OCI-LY3 (cell line): ENCODE measurements at regions not wholly inside any gene's neighbourhood (a gene's known extent, or its start where the extent isn't known, plus 50 kb on each side); places are given as distances from the start of the nearest gene placed in this dataset.

ENCODE experiments used
- CTCF ChIP-seq: fragments of 200-600, 300-600 bp; sonication (generic); IDR thresholded peaks from 2 replicates; pipeline ENCODE4 v1.5.1; 2014; ENCODE audit warnings: antibody characterized with exemption, low read length, low read depth
- EZH2phosphoT487 ChIP-seq: fragments of 200-600 bp; shearing (Covaris generic); IDR thresholded peaks from 2 replicates; pipeline ENCODE4 v1.6.1; 2018; ENCODE audit warnings: antibody characterized with exemption, mixed run types, low read depth

DNA sequence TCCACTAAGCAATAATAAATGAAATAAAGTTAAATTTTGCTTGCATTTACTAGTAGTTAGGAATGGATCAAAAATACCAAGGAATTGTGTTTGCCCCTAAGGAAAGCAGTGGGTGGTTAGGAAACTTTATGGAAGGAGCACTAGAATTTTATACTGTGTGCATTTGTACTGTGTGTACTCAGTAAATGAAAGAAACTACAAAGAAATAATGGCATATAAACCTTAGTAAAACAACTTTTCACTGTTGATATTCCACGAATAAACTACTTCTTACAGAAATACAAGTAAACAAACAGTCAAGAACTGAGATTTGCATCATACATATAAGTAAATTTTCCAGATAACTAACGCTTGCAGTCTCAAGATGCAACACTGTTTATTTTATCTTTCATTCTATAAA lies 103.7 kb upstream of the PARP8 start:
- no peak for TF ChIP-seq CTCF
- no peak for TF ChIP-seq EZH2phosphoT487
